Mesothelial cell of epicardium (in vitro differentiated cells): ENCODE measurements at regions not wholly inside any gene's neighbourhood (a gene's known extent, or its start where the extent isn't known, plus 50 kb on each side); places are given as distances from the start of the nearest gene placed in this dataset.

Experiments
- DNase-seq, 2 experiments: peaks; one replicate each; pipeline ENCODE4 v3.0.0; 2021; ENCODE audit warnings: low spot score in 2 of 2; ENCODE audit not compliant: unreplicated experiment in 2 of 2
- H3K27ac Mint-ChIP-seq: 2 replicates; pipeline ENCODE4 v1.8.0; 2021; ENCODE audit warnings: mixed read lengths
- H3K27me3 Mint-ChIP-seq: 2 replicates; pipeline ENCODE4 v1.8.0; 2021; ENCODE audit warnings: low read depth, mixed read lengths
- H3K36me3 Mint-ChIP-seq: 2 replicates; pipeline ENCODE4 v1.8.0; 2021; ENCODE audit warnings: mixed read lengths
- H3K4me1 Mint-ChIP-seq: 2 replicates; pipeline ENCODE4 v1.8.0; 2021; ENCODE audit warnings: mixed read lengths
- H3K4me3 Mint-ChIP-seq: 2 replicates; pipeline ENCODE4 v1.8.0; 2021; ENCODE audit warnings: mild to moderate bottlenecking, moderate library complexity, mixed read lengths
- H3K9me3 Mint-ChIP-seq: 2 replicates; pipeline ENCODE4 v1.8.0; 2021; ENCODE audit warnings: mixed read lengths
- TF ChIP-seq, protein P1 (sequence below): fragments of 200-600 bp; sonication (generic); IDR thresholded peaks from one replicate; pipeline ENCODE4 v1.5.0; 2021; ENCODE audit warnings: antibody characterized with exemption; ENCODE audit not compliant: unreplicated experiment

GRCh38 chr5:154547551-154547950 is 69.5 kb upstream of the HAND1 start:
- peaks cover 7% of the 10 kb centered on the region for H3K9me3 Mint-ChIP-seq

DNA sequence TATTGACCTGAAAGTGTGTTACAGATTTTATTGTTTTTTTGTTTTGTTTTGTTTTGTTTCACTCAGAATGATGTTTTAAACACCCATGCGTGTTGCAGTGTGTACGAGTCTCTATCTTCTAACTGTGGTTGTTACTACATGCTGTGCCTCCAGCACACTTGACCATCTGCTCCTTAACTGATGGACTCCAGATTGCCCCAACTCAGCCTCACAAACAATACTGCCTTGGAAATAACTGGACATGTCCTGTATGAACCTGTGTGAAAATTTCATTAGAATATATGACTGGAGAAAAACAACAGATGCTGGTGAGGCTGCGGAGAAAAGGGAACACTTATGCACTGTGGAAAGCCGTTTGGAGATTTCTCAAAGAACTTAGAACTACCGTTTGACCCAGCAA is 68.7 kb upstream of the HAND1 start:
- no peak overlapping the region for H3K4me3 Mint-ChIP-seq
- peaks cover 7% of the 10 kb centered on the region for H3K9me3 Mint-ChIP-seq
- no peaks in the 10 kb centered on the region for H3K36me3 Mint-ChIP-seq
- no peaks in the 10 kb centered on the region for H3K27me3 Mint-ChIP-seq
- H3K27ac Mint-ChIP-seq, result no peak overlapping the region
- H3K4me1 Mint-ChIP-seq, result peaks cover 13% of the 10 kb centered on the region
- no peak for DNase-seq
- TF ChIP-seq, protein P1, sequence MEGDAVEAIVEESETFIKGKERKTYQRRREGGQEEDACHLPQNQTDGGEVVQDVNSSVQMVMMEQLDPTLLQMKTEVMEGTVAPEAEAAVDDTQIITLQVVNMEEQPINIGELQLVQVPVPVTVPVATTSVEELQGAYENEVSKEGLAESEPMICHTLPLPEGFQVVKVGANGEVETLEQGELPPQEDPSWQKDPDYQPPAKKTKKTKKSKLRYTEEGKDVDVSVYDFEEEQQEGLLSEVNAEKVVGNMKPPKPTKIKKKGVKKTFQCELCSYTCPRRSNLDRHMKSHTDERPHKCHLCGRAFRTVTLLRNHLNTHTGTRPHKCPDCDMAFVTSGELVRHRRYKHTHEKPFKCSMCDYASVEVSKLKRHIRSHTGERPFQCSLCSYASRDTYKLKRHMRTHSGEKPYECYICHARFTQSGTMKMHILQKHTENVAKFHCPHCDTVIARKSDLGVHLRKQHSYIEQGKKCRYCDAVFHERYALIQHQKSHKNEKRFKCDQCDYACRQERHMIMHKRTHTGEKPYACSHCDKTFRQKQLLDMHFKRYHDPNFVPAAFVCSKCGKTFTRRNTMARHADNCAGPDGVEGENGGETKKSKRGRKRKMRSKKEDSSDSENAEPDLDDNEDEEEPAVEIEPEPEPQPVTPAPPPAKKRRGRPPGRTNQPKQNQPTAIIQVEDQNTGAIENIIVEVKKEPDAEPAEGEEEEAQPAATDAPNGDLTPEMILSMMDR, result no peak

More at GRCh38 chr5:154547551-154547950, 69.5 kb upstream of the HAND1 start:
- DNase-seq, result no peak
- no peaks in the 10 kb centered on the region for H3K27me3 Mint-ChIP-seq
- H3K4me1 Mint-ChIP-seq, result peaks cover 5% of the 10 kb centered on the region
- H3K36me3 Mint-ChIP-seq, result no peaks in the 10 kb centered on the region
- H3K4me3 Mint-ChIP-seq, result no peak overlapping the region
- TF ChIP-seq, protein P1, result no peak
- H3K27ac Mint-ChIP-seq, result no peak overlapping the region

GRCh38 chr5:154544646-154545045 is 66.6 kb upstream of the HAND1 start:
- H3K27ac Mint-ChIP-seq, result no peak overlapping the region
- no peaks in the 10 kb centered on the region for H3K9me3 Mint-ChIP-seq
- H3K27me3 Mint-ChIP-seq, result no peaks in the 10 kb centered on the region
- H3K36me3 Mint-ChIP-seq, result no peaks in the 10 kb centered on the region
- H3K4me3 Mint-ChIP-seq, result no peak overlapping the region
- peaks cover 19% of the 10 kb centered on the region for H3K4me1 Mint-ChIP-seq
- no peak for DNase-seq
- TF ChIP-seq, protein P1, result no peak

GRCh38 chr5:154543380-154543779 is 65.4 kb upstream of the HAND1 start:
- no peak for DNase-seq
- no peak overlapping the region for H3K27ac Mint-ChIP-seq
- peaks cover 19% of the 10 kb centered on the region for H3K4me1 Mint-ChIP-seq
- H3K27me3 Mint-ChIP-seq, result no peaks in the 10 kb centered on the region
- H3K4me3 Mint-ChIP-seq, result no peak overlapping the region
- H3K36me3 Mint-ChIP-seq, result no peaks in the 10 kb centered on the region
- TF ChIP-seq, protein P1, result no peak
- no peaks in the 10 kb centered on the region for H3K9me3 Mint-ChIP-seq

GRCh38 chr5:154542581-154542980 is 64.6 kb upstream of the HAND1 start:
- Mint-ChIP-seq H3K4me3 (no peak overlapping the region), H3K27ac (peak overlapping the region; percentile 21), H3K4me1 (peaks cover 19% of the 10 kb centered on the region), H3K9me3 (no peaks in the 10 kb centered on the region), H3K27me3 (no peaks in the 10 kb centered on the region), H3K36me3 (no peaks in the 10 kb centered on the region)
- no peak for DNase-seq
- TF ChIP-seq, protein P1, result no peak

- no peaks in the 10 kb centered on the region for H3K27me3 Mint-ChIP-seq
- no peak overlapping the region for H3K27ac Mint-ChIP-seq
- no peaks in the 10 kb centered on the region for H3K36me3 Mint-ChIP-seq
- no peak for DNase-seq
- TF ChIP-seq, protein P1, result no peak
- H3K4me1 Mint-ChIP-seq, result peaks cover 19% of the 10 kb centered on the region
- no peaks in the 10 kb centered on the region for H3K9me3 Mint-ChIP-seq
- no peak overlapping the region for H3K4me3 Mint-ChIP-seq
Measured at GRCh38 chr5:154542000-154542399, 64.0 kb upstream of the HAND1 start.
